Cardiac muscle cell (in vitro differentiated cells and primary cell): ENCODE measurements at regions not wholly inside any gene's neighbourhood (a gene's known extent, or its start where the extent isn't known, plus 50 kb on each side); places are given as distances from the start of the nearest gene placed in this dataset.

Experiments used
- DNase-seq, 2 donors: peaks; one replicate each; pipeline versions ENCODE4 v3.0.0 to v3.0.0-alpha.2; 2010 to 2017; ENCODE audit warnings: low read depth in 1 of 2, low spot score in 1 of 2
- H3K27ac ChIP-seq: fragments of 200-600 bp; sonication (generic); 2 replicates; pipeline ENCODE4 v1.5.1; 2016
- H3K27me3 ChIP-seq: fragments of 200-600 bp; sonication (generic); 2 replicates; pipeline ENCODE4 v1.6.0; 2016; ENCODE audit warnings: control low read depth
- H3K36me3 ChIP-seq: fragments of 200-600 bp; sonication (generic); 2 replicates; pipeline ENCODE4 v1.5.1; 2016; ENCODE audit warnings: control low read depth
- H3K4me1 ChIP-seq: fragments of 200-600 bp; sonication (generic); 2 replicates; pipeline ENCODE4 v1.8.1; 2017; ENCODE audit warnings: low read depth, mild to moderate bottlenecking, mixed run types
- H3K4me3 ChIP-seq: fragments of 200-600 bp; sonication (generic); 2 replicates; pipeline ENCODE4 v1.5.1; 2016; ENCODE audit warnings: mild to moderate bottlenecking
- H3K9me3 ChIP-seq: fragments of 200-600 bp; sonication (generic); 2 replicates; pipeline ENCODE4 v1.5.1; 2017; ENCODE audit warnings: low read depth, mild to moderate bottlenecking, control low read depth
- CTCF ChIP-seq: IDR thresholded peaks from 2 replicates; pipeline ENCODE4 v1.5.1; 2012; ENCODE audit warnings: low read depth, mild to moderate bottlenecking, low read length

- no peak overlapping the region for H3K27ac ChIP-seq
- H3K9me3 ChIP-seq: no peaks in the 10 kb centered on the region
- TF ChIP-seq CTCF: no peak
- H3K27me3 ChIP-seq: peaks cover 28% of the 10 kb centered on the region
- peaks cover 6% of the 10 kb centered on the region for H3K4me1 ChIP-seq
- H3K4me3 ChIP-seq: no peak overlapping the region
- DNase-seq: no peak
- no peaks in the 10 kb centered on the region for H3K36me3 ChIP-seq
These were observed 155.1 kb upstream of the ARRDC3 start for GRCh38 chr5:91538179-91538578.

GRCh38 chr5:91535499-91535898, 152.4 kb upstream of the ARRDC3 start:
- no peak for DNase-seq
- H3K4me1 ChIP-seq: no peaks in the 10 kb centered on the region
- TF ChIP-seq CTCF: no peak
- H3K27ac ChIP-seq: no peak overlapping the region
- H3K27me3 ChIP-seq: peaks cover 25% of the 10 kb centered on the region
- H3K4me3 ChIP-seq: no peak overlapping the region
- no peaks in the 10 kb centered on the region for H3K36me3 ChIP-seq
- no peaks in the 10 kb centered on the region for H3K9me3 ChIP-seq

- Histone ChIP-seq H3K36me3 (no peaks in the 10 kb centered on the region), H3K9me3 (no peaks in the 10 kb centered on the region), H3K4me1 (no peaks in the 10 kb centered on the region), H3K27ac (no peak overlapping the region), H3K4me3 (no peak overlapping the region), H3K27me3 (peaks cover 20% of the 10 kb centered on the region)
- TF ChIP-seq CTCF: no peak
- DNase-seq: no peak
These were observed 151.2 kb upstream of the ARRDC3 start for GRCh38 chr5:91534332-91534731.

GRCh38 chr5:91532779-91533178, 149.7 kb upstream of the ARRDC3 start:
- H3K4me3 ChIP-seq: no peak overlapping the region
- DNase-seq: no peak
- no peaks in the 10 kb centered on the region for H3K9me3 ChIP-seq
- H3K36me3 ChIP-seq: no peaks in the 10 kb centered on the region
- H3K27ac ChIP-seq: no peak overlapping the region
- TF ChIP-seq CTCF: no peak
- H3K4me1 ChIP-seq: no peaks in the 10 kb centered on the region
- H3K27me3 ChIP-seq: peaks cover 9% of the 10 kb centered on the region

GRCh38 chr5:91532281-91532680, 149.2 kb upstream of the ARRDC3 start:
- TF ChIP-seq CTCF: no peak
- no peak for DNase-seq
- Histone ChIP-seq H3K9me3 (no peaks in the 10 kb centered on the region), H3K36me3 (no peaks in the 10 kb centered on the region), H3K4me3 (no peak overlapping the region), H3K4me1 (no peaks in the 10 kb centered on the region), H3K27ac (no peak overlapping the region), H3K27me3 (peaks cover 9% of the 10 kb centered on the region)

GRCh38 chr5:91528831-91529230, 145.7 kb upstream of the ARRDC3 start:
- H3K4me3 ChIP-seq: no peak overlapping the region
- H3K9me3 ChIP-seq: no peaks in the 10 kb centered on the region
- DNase-seq: no peak
- TF ChIP-seq CTCF: no peak
- H3K4me1 ChIP-seq: no peaks in the 10 kb centered on the region
- no peak overlapping the region for H3K27ac ChIP-seq
- no peaks in the 10 kb centered on the region for H3K36me3 ChIP-seq
- no peaks in the 10 kb centered on the region for H3K27me3 ChIP-seq
